ENCODE measurements at regions not wholly inside any gene's neighbourhood (a gene's known extent, or its start where the extent isn't known, plus 50 kb on each side); places are given as distances from the start of the nearest gene placed in this dataset.

DNA sequence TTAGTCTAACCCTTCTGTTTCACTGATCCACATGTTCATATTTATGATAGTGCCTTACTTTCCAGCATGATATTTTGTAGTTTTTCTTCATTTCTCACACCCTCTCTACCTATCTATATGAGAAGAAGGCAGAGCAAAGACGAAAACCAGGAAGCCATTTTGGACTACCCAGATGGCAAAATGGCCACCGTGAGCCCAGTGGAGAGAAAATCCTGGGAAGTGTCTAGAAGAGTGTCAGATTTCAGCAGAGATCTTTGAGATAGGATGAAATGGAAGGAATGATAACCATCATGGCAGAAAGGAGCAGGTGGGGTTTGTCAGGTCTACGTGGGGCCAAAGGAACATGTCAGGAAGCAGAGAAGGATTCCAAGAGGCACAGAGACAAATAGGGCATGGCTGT lies 84.0 kb upstream of the MYCN start:
- Histone ChIP-seq H3K27me3 (no peaks in the 10 kb centered on the region), H3K27ac (no peak overlapping the region), H3K36me3 (no peaks in the 10 kb centered on the region), H3K9me3 (no peaks in the 10 kb centered on the region), H3K4me3 (replicated peaks in 1 of 3) (no peak overlapping the region), H3K4me1 (peaks cover 3 to 12% of the 10 kb centered on the region in 2 donors)
- intact Hi-C loops (cut with DNase I), result no loop called here
- 86 to 93% methylated on average over 3 of the region's 3 CpGs for WGBS, 2 donors
- no peak for TF ChIP-seq POLR2A (IDR thresholded peaks at IDR 0.05)
- TF ChIP-seq, protein P1, sequence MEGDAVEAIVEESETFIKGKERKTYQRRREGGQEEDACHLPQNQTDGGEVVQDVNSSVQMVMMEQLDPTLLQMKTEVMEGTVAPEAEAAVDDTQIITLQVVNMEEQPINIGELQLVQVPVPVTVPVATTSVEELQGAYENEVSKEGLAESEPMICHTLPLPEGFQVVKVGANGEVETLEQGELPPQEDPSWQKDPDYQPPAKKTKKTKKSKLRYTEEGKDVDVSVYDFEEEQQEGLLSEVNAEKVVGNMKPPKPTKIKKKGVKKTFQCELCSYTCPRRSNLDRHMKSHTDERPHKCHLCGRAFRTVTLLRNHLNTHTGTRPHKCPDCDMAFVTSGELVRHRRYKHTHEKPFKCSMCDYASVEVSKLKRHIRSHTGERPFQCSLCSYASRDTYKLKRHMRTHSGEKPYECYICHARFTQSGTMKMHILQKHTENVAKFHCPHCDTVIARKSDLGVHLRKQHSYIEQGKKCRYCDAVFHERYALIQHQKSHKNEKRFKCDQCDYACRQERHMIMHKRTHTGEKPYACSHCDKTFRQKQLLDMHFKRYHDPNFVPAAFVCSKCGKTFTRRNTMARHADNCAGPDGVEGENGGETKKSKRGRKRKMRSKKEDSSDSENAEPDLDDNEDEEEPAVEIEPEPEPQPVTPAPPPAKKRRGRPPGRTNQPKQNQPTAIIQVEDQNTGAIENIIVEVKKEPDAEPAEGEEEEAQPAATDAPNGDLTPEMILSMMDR (IDR thresholded peaks at IDR 0.05), result no peak
- no peak for DNase-seq

DNA sequence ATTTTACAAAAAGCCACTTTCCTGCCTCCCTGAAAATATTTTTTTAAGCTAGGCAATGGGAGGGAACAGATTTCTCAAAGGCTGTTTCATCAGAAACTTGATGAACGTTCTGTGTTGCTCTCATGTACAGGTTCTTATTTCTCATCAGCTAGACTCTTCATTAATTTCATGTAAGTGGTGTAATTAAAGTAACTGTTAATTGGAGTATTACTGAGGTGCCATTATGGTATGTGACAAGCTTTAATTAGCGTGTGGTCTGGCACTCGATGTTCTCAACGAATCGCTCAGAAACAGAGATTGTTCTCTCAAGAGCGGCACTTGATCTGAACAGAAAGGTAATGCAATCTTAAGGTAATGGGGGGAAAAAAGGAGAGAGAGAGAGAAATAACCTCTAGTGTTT lies 81.9 kb upstream of the MYCN start:
- DNase-seq, result no peak
- Histone ChIP-seq H3K27ac (peak overlapping the region; percentile 33 to 78 (median 76)), H3K36me3 (no peaks in the 10 kb centered on the region), H3K4me1 (peaks cover 3 to 12% of the 10 kb centered on the region in 2 donors), H3K9me3 (no peaks in the 10 kb centered on the region), H3K27me3 (no peaks in the 10 kb centered on the region), H3K4me3 (replicated peaks in 1 of 3) (no peak overlapping the region)
- 26 to 41% methylated on average over 6 of the region's 6 CpGs for WGBS, 2 donors
- intact Hi-C loops (cut with DNase I), result no loop called here
- TF ChIP-seq, protein P1 (IDR thresholded peaks at IDR 0.05), result no peak
- no peak for TF ChIP-seq POLR2A (IDR thresholded peaks at IDR 0.05)

DNA sequence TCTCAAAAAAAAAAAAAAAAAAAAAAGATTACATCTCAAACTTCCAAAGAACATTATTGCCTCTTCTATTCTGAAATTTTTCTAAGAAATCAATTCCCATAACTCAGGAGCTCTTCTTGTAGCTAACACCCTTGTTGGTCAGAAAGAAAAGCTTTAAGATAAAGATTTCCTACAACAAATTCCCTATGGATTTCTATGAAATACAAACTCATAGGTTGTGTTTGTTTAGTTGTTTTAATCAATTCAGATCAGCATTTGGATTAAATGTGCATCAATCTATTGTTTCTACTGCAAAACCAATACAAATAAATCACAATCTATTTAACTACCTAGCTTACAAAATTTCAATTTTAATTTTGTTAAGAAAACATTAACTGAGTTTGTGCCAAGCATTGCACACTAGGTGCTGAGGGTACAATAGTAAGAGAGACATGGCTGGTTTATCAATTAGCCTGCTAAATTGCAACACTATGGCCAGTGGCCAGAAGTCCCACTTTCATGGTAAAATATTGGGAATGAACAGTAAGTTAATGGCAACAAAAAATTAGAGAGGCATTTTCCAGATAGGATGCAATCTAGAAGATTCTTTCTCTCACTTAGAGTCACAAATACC lies 80.2 kb upstream of the MYCN start:
- no peaks in the 10 kb centered on the region for H3K27me3 ChIP-seq
- TF ChIP-seq POLR2A (IDR thresholded peaks at IDR 0.05), result no peak
- TF ChIP-seq, protein P1 (IDR thresholded peaks at IDR 0.05), result no peak
- peaks cover 3 to 12% of the 10 kb centered on the region in 2 donors for H3K4me1 ChIP-seq
- H3K4me3 ChIP-seq (replicated peaks in 1 of 3), result no peak overlapping the region
- no peak overlapping the region for H3K27ac ChIP-seq
- no peak for DNase-seq
- no peaks in the 10 kb centered on the region for H3K36me3 ChIP-seq
- intact Hi-C loops (cut with DNase I), result no loop called here
- no peaks in the 10 kb centered on the region for H3K9me3 ChIP-seq

GRCh38 chr2:15860760-15861159 lies 79.6 kb upstream of the MYCN start:
- DNase-seq, result no peak
- intact Hi-C loops (cut with DNase I), result no loop called here
- 75 to 90% methylated on average over 1 of the region's 1 CpG for WGBS, 2 donors

DNA sequence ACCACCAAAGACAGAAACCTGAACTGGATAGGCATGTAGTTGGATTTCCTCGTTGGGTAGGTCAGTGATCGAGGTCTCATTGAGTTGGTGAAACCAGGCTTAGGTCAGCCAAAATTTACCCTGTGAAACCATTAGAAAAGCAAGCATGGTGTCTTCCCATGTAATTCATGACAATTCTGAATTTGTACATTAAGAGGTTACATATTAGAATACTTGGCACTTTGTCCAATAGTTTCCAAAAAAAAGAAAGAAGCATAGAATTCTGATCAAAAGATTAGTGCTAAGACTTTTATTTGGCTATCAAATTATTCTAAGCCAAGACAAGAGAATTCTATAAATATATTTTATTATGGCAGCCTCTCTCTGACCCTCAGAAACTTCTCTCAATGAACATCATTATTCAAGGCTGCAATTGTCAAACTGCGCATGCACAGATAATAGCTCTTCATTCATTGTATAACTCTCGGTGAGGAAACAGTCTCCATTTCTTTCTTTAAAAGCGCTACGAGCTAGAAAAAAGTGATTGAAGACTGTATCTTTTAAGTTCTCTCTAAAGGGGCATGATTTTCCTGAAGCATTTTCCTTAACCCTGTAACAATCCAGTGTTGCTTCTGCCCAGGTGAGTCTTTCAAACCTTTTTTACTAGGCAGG lies 79.1 kb upstream of the MYCN start:
- Histone ChIP-seq H3K9me3 (no peaks in the 10 kb centered on the region), H3K4me3 (replicated peaks in 1 of 3) (no peak overlapping the region), H3K27ac (no peak overlapping the region), H3K27me3 (no peaks in the 10 kb centered on the region), H3K36me3 (no peaks in the 10 kb centered on the region), H3K4me1 (peaks cover 3 to 12% of the 10 kb centered on the region in 2 donors)
- intact Hi-C loops (cut with DNase I), result no loop called here
- 91 to 92% methylated on average over 6 of the region's 6 CpGs for WGBS, 2 donors
- no peak for DNase-seq
- TF ChIP-seq POLR2A (IDR thresholded peaks at IDR 0.05), result no peak
- TF ChIP-seq, protein P1 (IDR thresholded peaks at IDR 0.05), result no peak

More at GRCh38 chr2:15860760-15861159, 79.6 kb upstream of the MYCN start:
- Histone ChIP-seq H3K4me3 (replicated peaks in 1 of 3) (no peak overlapping the region), H3K27me3 (no peaks in the 10 kb centered on the region), H3K4me1 (peaks cover 3 to 12% of the 10 kb centered on the region in 2 donors), H3K36me3 (no peaks in the 10 kb centered on the region), H3K27ac (no peak overlapping the region), H3K9me3 (no peaks in the 10 kb centered on the region)
- no peak for TF ChIP-seq POLR2A (IDR thresholded peaks at IDR 0.05)
- TF ChIP-seq, protein P1 (IDR thresholded peaks at IDR 0.05), result no peak

Data from thyroid gland (tissue), 4 donors.